ENCODE measurements at regions not wholly inside any gene's neighbourhood (a gene's known extent, or its start where the extent isn't known, plus 50 kb on each side); places are given as distances from the start of the nearest gene placed in this dataset.

- Histone ChIP-seq H3K27ac (ENCODE audit: low read depth, low read length) (no peak overlapping the region), H4K20me1 (ENCODE audit: low read depth, low read length) (no peaks in the 10 kb centered on the region), H3K36me3 (ENCODE audit: low read length) (no peaks in the 10 kb centered on the region), H3K79me2 (ENCODE audit: insufficient read depth, low read length) (no peaks in the 10 kb centered on the region), H3K4me3 (ENCODE audit: insufficient read depth, low read length, poor library complexity, severe bottlenecking) (no peak overlapping the region), H3K4me2 (ENCODE audit: low read depth, low read length, poor library complexity, severe bottlenecking) (no peak overlapping the region), H3K9me2 (replicated peaks; ENCODE audit: insufficient read depth, low read length) (no peaks in the 10 kb centered on the region), H3K27me3 (ENCODE audit: low read length) (no peaks in the 10 kb centered on the region), H3F3A (ENCODE audit: insufficient read depth) (no peaks in the 10 kb centered on the region), H2AFZ (ENCODE audit: low read depth, low read length, severe bottlenecking) (no peak overlapping the region), H3K9ac (ENCODE audit: low read length) (no peak overlapping the region), H3K9me3 (ENCODE audit: insufficient read depth, low read length) (no peaks in the 10 kb centered on the region)
- no peak for TF ChIP-seq EZH2phosphoT487 (conservative IDR thresholded peaks at IDR 0.05; ENCODE audit: low read length)
- TF ChIP-seq, protein P1, sequence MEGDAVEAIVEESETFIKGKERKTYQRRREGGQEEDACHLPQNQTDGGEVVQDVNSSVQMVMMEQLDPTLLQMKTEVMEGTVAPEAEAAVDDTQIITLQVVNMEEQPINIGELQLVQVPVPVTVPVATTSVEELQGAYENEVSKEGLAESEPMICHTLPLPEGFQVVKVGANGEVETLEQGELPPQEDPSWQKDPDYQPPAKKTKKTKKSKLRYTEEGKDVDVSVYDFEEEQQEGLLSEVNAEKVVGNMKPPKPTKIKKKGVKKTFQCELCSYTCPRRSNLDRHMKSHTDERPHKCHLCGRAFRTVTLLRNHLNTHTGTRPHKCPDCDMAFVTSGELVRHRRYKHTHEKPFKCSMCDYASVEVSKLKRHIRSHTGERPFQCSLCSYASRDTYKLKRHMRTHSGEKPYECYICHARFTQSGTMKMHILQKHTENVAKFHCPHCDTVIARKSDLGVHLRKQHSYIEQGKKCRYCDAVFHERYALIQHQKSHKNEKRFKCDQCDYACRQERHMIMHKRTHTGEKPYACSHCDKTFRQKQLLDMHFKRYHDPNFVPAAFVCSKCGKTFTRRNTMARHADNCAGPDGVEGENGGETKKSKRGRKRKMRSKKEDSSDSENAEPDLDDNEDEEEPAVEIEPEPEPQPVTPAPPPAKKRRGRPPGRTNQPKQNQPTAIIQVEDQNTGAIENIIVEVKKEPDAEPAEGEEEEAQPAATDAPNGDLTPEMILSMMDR (IDR thresholded peaks at IDR 0.05; ENCODE audit: insufficient read depth, low read length, poor library complexity, severe bottlenecking) = no peak
These were observed 65.5 kb upstream of the SKOR2 start for GRCh38 chr18:47316924-47317323.

DNA sequence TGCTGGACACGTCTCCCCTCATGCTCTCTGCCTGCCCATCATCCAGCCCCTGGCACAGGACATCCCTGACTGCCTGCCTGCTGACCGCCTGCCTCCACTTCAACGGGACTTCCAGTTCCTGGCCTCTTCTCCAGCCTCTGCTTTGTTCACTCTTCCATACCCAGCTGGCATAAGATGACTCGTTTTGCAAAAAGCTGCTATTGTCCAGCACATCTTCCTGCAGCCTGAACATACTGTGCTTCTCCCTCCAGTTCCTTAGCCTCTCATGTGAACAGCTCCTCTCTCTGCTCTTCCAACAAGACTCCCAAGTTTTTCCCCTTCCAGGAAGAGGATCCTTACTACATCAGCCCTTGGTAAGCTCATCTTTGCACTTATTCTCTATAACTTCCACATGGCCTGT is 62.4 kb upstream of the SKOR2 start:
- TF ChIP-seq, protein P1 (IDR thresholded peaks at IDR 0.05; ENCODE audit: insufficient read depth, low read length, poor library complexity, severe bottlenecking) = no peak
- no peak for TF ChIP-seq EZH2phosphoT487 (conservative IDR thresholded peaks at IDR 0.05; ENCODE audit: low read length)
- Histone ChIP-seq H3K79me2 (ENCODE audit: insufficient read depth, low read length) (no peaks in the 10 kb centered on the region), H3K9ac (ENCODE audit: low read length) (no peak overlapping the region), H3K4me3 (ENCODE audit: insufficient read depth, low read length, poor library complexity, severe bottlenecking) (no peak overlapping the region), H3F3A (ENCODE audit: insufficient read depth) (no peaks in the 10 kb centered on the region), H3K36me3 (ENCODE audit: low read length) (no peaks in the 10 kb centered on the region), H3K9me2 (replicated peaks; ENCODE audit: insufficient read depth, low read length) (no peaks in the 10 kb centered on the region), H3K27me3 (ENCODE audit: low read length) (no peaks in the 10 kb centered on the region), H4K20me1 (ENCODE audit: low read depth, low read length) (no peaks in the 10 kb centered on the region), H2AFZ (ENCODE audit: low read depth, low read length, severe bottlenecking) (no peak overlapping the region), H3K9me3 (ENCODE audit: insufficient read depth, low read length) (no peaks in the 10 kb centered on the region), H3K27ac (ENCODE audit: low read depth, low read length) (no peak overlapping the region), H3K4me2 (ENCODE audit: low read depth, low read length, poor library complexity, severe bottlenecking) (no peak overlapping the region)

DNA sequence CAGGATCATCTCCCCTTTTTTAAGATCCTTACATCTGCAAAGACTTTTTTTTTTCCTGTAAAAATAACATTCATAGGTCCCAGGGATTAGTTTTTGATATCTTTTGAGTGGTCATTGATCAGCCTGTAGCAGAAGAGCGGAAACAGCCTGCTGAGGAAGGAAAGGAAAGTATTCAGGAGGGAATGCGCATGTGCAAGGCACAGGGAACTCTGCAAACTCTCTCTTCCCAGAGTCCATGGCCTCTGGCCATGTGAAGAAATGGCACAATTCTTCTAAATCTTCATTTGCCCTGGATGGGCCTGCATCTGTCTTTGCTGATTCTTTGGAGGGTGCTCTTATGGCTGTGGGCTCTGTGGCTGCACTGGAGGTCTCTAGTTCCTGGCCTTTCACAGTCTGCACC is 60.1 kb upstream of the SKOR2 start:
- TF ChIP-seq, protein P1 (IDR thresholded peaks at IDR 0.05; ENCODE audit: insufficient read depth, low read length, poor library complexity, severe bottlenecking) = no peak
- no peak for TF ChIP-seq EZH2phosphoT487 (conservative IDR thresholded peaks at IDR 0.05; ENCODE audit: low read length)

More for the DNA sequence above, 60.1 kb upstream of the SKOR2 start:
- Histone ChIP-seq H3K27ac (ENCODE audit: low read depth, low read length) (no peak overlapping the region), H2AFZ (ENCODE audit: low read depth, low read length, severe bottlenecking) (no peak overlapping the region), H3K9me3 (ENCODE audit: insufficient read depth, low read length) (no peaks in the 10 kb centered on the region), H3K79me2 (ENCODE audit: insufficient read depth, low read length) (no peaks in the 10 kb centered on the region), H4K20me1 (ENCODE audit: low read depth, low read length) (no peaks in the 10 kb centered on the region), H3K4me2 (ENCODE audit: low read depth, low read length, poor library complexity, severe bottlenecking) (no peak overlapping the region), H3K9me2 (replicated peaks; ENCODE audit: insufficient read depth, low read length) (no peaks in the 10 kb centered on the region), H3K9ac (ENCODE audit: low read length) (no peak overlapping the region), H3K36me3 (ENCODE audit: low read length) (no peaks in the 10 kb centered on the region), H3K4me3 (ENCODE audit: insufficient read depth, low read length, poor library complexity, severe bottlenecking) (no peak overlapping the region), H3K27me3 (ENCODE audit: low read length) (no peaks in the 10 kb centered on the region), H3F3A (ENCODE audit: insufficient read depth) (no peaks in the 10 kb centered on the region)
